Stimulated activated naive CD4-positive, alpha-beta T cell (primary cell): ENCODE measurements at regions not wholly inside any gene's neighbourhood (a gene's known extent, or its start where the extent isn't known, plus 50 kb on each side); places are given as distances from the start of the nearest gene placed in this dataset.

ENCODE experiments used
- DNase-seq, 6 experiments: peaks; one replicate each; lab custom pipeline; 2025; lab: John Stamatoyannopoulos, UW

DNA sequence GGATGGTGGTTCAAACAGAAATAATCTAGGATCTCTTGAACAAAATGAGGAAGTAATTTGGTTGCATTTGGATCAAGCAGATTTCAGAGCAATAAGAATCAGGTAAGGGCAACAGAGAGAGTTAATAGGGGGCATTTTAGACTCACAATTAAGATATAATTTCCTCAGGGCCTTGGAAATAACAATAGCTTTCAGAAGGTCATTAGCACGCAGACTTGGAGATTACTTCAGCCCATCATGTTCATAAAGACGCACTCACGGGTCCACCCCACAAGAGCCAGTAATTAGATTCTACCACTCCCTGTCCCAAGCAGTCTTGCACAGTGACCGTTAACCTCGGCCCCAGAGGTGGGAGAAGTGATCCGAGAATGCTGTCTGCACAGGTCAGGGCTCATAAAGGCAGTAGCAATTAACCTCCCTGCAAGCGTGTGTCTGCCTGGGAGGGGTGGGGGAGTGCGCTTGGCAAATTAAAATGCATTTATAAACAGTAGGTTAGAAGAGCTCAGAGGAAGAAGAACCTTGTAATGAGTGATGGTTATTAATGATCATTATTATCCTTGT, 125.7 kb upstream of the CCDC196 start:
- no peak for DNase-seq

DNA sequence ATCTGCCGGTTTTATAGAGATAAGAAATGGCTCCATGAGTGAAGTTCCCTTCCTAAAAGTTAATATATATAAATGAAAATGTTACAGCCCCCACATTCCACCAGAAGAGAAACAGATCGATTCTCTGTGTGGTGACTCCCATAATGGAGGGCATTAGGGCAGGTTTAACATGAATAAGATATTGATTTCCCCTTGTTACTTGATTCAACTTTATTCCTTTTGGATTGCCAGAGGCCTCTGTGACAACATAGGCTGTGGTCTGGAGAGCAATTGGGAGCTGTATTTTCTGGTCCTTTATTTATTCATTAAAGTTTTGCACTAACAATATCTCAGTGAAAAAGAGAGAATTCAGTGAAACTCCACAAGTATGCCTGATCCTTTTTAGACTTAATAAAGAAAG, 125.2 kb upstream of the CCDC196 start:
- no peak for DNase-seq

GRCh38 chr14:66365388-66365787, 120.8 kb upstream of the CCDC196 start:
- DNase-seq = no peak

- DNase-seq = no peak
Observed at GRCh38 chr14:66369157-66369697, 116.9 kb upstream of the CCDC196 start.

DNA sequence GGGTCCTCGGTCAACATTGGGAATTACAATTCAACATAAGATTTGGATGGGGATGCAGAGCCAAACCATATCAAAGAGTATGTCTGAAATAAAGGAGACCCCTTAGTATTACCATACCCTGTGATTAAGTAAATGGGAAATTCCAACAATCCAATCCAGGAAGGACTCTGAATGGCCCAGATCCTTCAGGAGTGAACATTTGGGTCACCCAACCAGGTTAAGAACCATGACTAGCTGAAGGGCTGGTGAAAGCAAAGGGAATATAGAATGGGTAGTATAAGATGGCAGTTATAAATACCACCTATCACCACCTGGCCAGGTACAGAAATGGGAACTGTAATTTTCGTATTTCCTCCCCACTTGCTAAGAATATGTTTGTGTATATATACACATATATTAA, 114.4 kb upstream of the CCDC196 start:
- DNase-seq = no peak

DNA sequence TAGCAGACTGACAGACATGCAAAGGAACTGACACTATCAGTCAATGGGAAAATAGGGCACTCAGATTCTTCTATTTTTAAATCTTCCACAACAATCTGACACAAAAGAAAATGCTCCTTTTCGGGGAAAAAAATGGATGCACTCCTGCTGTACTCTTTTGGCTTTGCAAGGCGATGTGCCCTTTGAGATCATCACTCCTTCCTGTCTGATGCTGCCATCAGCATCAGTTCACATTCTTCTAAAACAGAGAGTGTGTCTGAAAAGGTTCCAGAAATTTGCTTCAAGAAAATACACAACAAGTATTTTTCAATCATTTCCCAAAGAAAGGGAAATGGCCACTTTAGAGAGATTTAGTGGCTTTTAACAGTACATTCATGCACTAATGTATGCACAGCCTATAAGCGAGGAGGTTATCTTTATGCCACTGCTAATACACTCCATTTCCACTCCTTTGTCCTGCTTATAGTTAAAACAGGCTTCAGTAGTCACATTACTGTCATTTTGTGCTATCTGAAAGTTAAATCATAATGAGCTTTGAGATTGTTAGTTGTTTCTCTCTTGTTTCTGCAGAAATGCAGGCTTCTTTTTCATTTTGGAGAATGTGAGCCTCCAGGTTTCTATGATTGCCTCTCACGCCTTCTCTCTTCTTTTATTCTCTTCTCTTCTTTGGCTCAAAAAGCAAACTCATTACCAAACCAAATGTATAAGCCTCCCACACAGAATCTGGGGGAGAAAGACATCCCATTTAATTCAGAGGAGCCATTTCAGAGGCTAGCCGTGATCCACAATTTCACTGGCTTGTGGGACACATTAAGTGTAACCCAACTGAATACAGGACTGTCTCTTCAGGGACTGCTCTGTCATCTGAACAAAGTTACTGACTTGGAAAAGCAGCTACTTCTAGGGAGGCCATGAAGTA, 110.9 kb upstream of the CCDC196 start:
- no peak for DNase-seq

GRCh38 chr14:66377574-66377973, 108.6 kb upstream of the CCDC196 start:
- DNase-seq = no peak

- no peak for DNase-seq
Observed at GRCh38 chr14:66378712-66379505, 107.3 kb upstream of the CCDC196 start.

DNA sequence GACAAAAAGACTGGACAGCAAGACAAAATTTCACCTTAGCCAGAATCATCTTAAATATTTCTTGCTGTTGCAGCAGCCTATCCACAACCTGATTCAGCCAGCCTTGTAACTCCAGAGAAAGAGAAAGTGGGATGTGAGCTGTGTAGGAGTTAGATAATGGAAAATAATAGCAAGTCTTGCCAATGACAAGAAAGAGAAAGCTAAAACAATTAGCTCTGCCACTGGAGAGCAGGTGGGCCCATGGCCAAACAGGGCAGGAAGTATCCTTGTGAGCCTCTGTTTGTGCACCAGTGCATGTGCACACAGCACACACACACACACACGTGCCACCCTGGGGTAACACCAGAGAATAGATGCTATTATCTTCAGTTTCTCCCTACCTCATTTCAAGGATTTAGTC, 106.0 kb upstream of the CCDC196 start:
- no peak for DNase-seq

- no peak for DNase-seq
Observed at GRCh38 chr14:66381755-66382154, 104.4 kb upstream of the CCDC196 start.

DNA sequence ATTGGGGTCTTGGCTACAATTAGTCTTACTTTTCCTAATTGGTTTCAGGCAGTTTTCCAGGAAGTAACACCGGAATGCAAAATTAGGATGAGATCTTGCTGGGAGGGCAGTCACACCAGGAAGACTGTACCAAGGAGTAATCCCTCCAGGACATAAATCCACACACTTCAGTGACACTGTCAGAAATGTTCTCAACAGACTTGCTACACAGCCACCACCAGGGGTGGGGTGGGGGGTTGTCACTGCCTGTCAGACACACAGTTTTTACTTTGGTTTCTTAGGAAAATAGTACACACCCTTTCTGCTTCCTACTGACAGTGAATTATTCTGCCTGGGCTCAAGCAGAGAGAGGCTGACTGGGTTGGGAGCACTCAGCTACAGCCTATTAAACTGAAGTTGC, 102.9 kb upstream of the CCDC196 start:
- DNase-seq = no peak

GRCh38 chr14:66383771-66384170, 102.4 kb upstream of the CCDC196 start:
- no peak for DNase-seq

DNA sequence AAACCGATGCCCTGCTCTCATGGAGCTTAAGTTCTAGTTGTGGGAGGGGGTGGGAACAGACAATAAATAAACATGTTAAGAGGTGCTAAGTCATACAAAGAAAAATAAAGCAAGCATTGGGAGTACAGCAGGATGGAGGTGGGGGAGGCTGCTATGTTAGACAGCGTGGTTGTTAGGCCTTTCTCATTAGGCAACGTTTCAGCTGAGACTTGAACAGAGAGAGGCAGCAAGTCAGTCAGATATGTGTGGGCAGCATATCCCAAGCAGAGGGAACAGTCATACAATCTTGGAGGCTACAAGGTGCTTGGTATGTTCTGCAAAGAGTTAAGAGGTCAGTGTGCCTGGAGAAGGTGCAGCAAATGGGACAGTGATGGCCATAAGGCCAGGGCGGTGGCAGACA, 97.7 kb upstream of the CCDC196 start:
- no peak for DNase-seq

GRCh38 chr14:66389481-66389880, 96.7 kb upstream of the CCDC196 start:
- no peak for DNase-seq

GRCh38 chr14:66395300-66395699, 90.9 kb upstream of the CCDC196 start:
- peak in 1 of 6 experiments; percentile 2 for DNase-seq

- DNase-seq = no peak
Observed at GRCh38 chr14:66396164-66396563, 90.0 kb upstream of the CCDC196 start.

GRCh38 chr14:66398437-66398836, 87.7 kb upstream of the CCDC196 start:
- no peak for DNase-seq

DNA sequence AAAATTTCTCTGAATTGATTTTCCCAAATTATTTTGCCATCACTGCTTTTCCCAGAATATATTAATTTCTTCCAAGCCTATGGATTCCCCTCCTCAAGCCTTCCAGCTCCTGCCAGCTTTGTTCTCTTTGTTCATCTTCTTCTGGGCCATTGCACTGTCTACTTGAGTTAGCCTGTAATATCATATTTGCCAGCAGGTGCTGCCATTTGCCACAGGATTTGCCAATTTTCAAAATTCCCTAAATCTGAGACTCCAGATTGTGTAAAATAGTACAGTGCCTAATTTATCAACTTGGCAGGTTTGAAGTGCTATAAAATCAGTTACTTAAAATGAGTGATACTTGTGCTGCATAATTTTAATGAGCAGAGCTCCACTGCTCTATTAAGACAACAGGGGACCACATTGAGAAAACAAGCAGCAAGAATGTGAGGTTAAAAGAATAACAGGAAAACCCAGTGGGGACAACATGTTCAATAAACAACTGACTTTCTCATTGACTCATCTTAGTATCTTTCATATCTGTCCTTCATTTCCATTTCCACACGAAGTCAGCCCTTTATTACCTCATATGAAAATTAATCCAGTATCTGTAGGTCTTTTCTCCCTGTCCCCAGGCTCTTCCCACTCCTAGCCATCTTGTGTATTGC, 84.6 kb upstream of the CCDC196 start:
- no peak for DNase-seq

GRCh38 chr14:66403183-66403582, 83.0 kb upstream of the CCDC196 start:
- DNase-seq = peak in 2 of 6 experiments; percentile 11 to 26

DNA sequence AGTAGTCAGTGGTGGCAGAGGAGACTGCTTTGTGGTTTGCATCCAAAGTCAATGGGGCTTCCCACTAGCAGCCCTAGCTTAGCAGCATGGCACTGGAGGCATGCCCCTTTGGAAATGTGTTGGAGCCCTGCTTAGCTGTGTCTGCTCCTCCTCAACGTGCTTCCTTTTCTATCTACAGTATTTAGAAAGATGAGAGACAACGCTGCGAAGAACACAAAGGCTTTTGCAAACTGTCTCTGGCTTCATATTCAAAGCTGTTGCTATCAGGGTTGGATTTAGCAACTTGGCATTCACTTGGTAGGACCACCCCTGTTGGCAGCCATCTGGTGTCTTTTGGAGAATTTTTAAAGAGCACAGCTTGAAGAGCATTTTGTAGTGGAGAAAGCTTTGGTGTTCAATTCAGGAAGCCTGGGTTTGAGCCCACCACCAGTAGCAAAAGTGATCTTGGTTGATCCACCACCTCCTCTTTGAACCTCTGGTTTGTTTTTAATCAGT, 82.1 kb upstream of the CCDC196 start:
- no peak for DNase-seq

GRCh38 chr14:66405158-66405557, 81.0 kb upstream of the CCDC196 start:
- no peak for DNase-seq

GRCh38 chr14:66413901-66414300, 72.3 kb upstream of the CCDC196 start:
- no peak for DNase-seq
